ENCODE measurements at regions not wholly inside any gene's neighbourhood (a gene's known extent, or its start where the extent isn't known, plus 50 kb on each side); places are given as distances from the start of the nearest gene placed in this dataset.

- H3K4me3 ChIP-seq (ENCODE audit: low read length), result no peak overlapping the region
- no peak for TF ChIP-seq CTCF (IDR thresholded peaks at IDR 0.05; ENCODE audit: insufficient read depth, low read depth, low read length, missing control alignments)
- DNase-seq (ENCODE audit: low read depth), result no peak
Observed at GRCh38 chr20:24784607-24785006, 164.5 kb upstream of the CST7 start.

GRCh38 chr20:24785141-24786110, 163.6 kb upstream of the CST7 start:
- TF ChIP-seq CTCF (IDR thresholded peaks at IDR 0.05; ENCODE audit: insufficient read depth, low read depth, low read length, missing control alignments), result no peak
- peak; percentile 77 for DNase-seq (ENCODE audit: low read depth)
- no peak overlapping the region for H3K4me3 ChIP-seq (ENCODE audit: low read length)

- DNase-seq (ENCODE audit: low read depth), result no peak
- H3K4me3 ChIP-seq (ENCODE audit: low read length), result no peak overlapping the region
- no peak for TF ChIP-seq CTCF (IDR thresholded peaks at IDR 0.05; ENCODE audit: insufficient read depth, low read depth, low read length, missing control alignments)
Observed at GRCh38 chr20:24786111-24786495, 163.0 kb upstream of the CST7 start.

GRCh38 chr20:24786646-24787045, 162.4 kb upstream of the CST7 start:
- DNase-seq (ENCODE audit: low read depth), result no peak
- H3K4me3 ChIP-seq (ENCODE audit: low read length), result no peak overlapping the region
- TF ChIP-seq CTCF (IDR thresholded peaks at IDR 0.05; ENCODE audit: insufficient read depth, low read depth, low read length, missing control alignments), result no peak

- no peak for TF ChIP-seq CTCF (IDR thresholded peaks at IDR 0.05; ENCODE audit: insufficient read depth, low read depth, low read length, missing control alignments)
- no peak overlapping the region for H3K4me3 ChIP-seq (ENCODE audit: low read length)
- DNase-seq (ENCODE audit: low read depth), result no peak
Observed at GRCh38 chr20:24787071-24787470, 162.0 kb upstream of the CST7 start.

GRCh38 chr20:24787621-24788020, 161.4 kb upstream of the CST7 start:
- no peak overlapping the region for H3K4me3 ChIP-seq (ENCODE audit: low read length)
- no peak for DNase-seq (ENCODE audit: low read depth)
- no peak for TF ChIP-seq CTCF (IDR thresholded peaks at IDR 0.05; ENCODE audit: insufficient read depth, low read depth, low read length, missing control alignments)

- no peak for TF ChIP-seq CTCF (IDR thresholded peaks at IDR 0.05; ENCODE audit: insufficient read depth, low read depth, low read length, missing control alignments)
- DNase-seq (ENCODE audit: low read depth), result no peak
- no peak overlapping the region for H3K4me3 ChIP-seq (ENCODE audit: low read length)
Observed at GRCh38 chr20:24789877-24790276, 159.2 kb upstream of the CST7 start.

Measured in epithelial cell of esophagus (primary cell).